Kidney (tissue), 13 donors: ENCODE measurements at regions not wholly inside any gene's neighbourhood (a gene's known extent, or its start where the extent isn't known, plus 50 kb on each side); places are given as distances from the start of the nearest gene placed in this dataset.

Source experiments
- DNase-seq, 5 donors: peaks; one replicate each; pipeline ENCODE4 v3.0.0-alpha.2; 2013 to 2020
- FAIRE-seq: peaks from 2 replicates; lab custom pipeline; 2012; peaks lifted over from hg19 to GRCh38; lab: Jason Lieb, UNC
- H3K27ac ChIP-seq, 2 donors: one replicate each; pipeline ENCODE4 v1.7.0; 2013; ENCODE audit warnings: low read depth in 2 of 2, low read length in 2 of 2, inconsistent platforms in 1 of 2
- H3K27me3 ChIP-seq: one replicate; pipeline ENCODE4 v1.7.1; 2013; ENCODE audit warnings: low read length, inconsistent platforms; ENCODE audit not compliant: control insufficient read depth, insufficient read depth
- H3K36me3 ChIP-seq, 3 donors: one replicate each; pipeline versions ENCODE4 v1.7.0 to v1.7.1; 2013; ENCODE audit warnings: low read length in 3 of 3, control low read depth in 1 of 3, inconsistent platforms in 1 of 3; ENCODE audit not compliant: insufficient read depth in 3 of 3, control insufficient read depth in 2 of 3
- H3K4me1 ChIP-seq, 3 donors: one replicate each; pipeline versions ENCODE4 v1.7.0 to v1.7.1; 2013; ENCODE audit warnings: low read length in 3 of 3, inconsistent platforms in 1 of 3, low read depth in 1 of 3; ENCODE audit not compliant: control insufficient read depth in 2 of 3, insufficient read depth in 2 of 3
- H3K4me3 ChIP-seq, 3 donors: one replicate each; pipeline versions ENCODE4 v1.7.0 to v1.8.1; 2013; ENCODE audit warnings: low read length in 3 of 3, control low read depth in 1 of 3, inconsistent platforms in 1 of 3
- H3K9ac ChIP-seq, 3 donors: one replicate each; pipeline versions ENCODE4 v1.7.0 to v1.7.1; 2013; ENCODE audit warnings: low read length in 3 of 3, control low read depth in 1 of 3, inconsistent platforms in 1 of 3
- H3K9me3 ChIP-seq, 3 donors: one replicate each; pipeline versions ENCODE4 v1.7.0 to v1.7.1; 2013; ENCODE audit warnings: low read length in 3 of 3, control low read depth in 1 of 3, inconsistent platforms in 1 of 3; ENCODE audit not compliant: control insufficient read depth in 2 of 3, insufficient read depth in 1 of 3
- intact Hi-C: fragments of 100-400 bp; cut with DNase I; formaldehyde crosslinking; loops from one replicate; pipeline ENCODE4 v1.11.1; 2022
- TF ChIP-seq, protein P1 (sequence below): IDR thresholded peaks from 3 replicates; pipeline ENCODE4 v1.5.1; 2012; ENCODE audit warnings: mild to moderate bottlenecking, moderate library complexity, borderline replicate concordance; ENCODE audit not compliant: insufficient read depth; ENCODE audit errors: extremely low read depth
- donor health status: control.
- donor health status: control.
- donor health status: control.
- donor health status: control.
- donor health status: control.
- donor health status: DM: yes; HTN: yes; CAD: no.
- donor health status: Normal renal cell carcinoma (clear cell type).

DNA sequence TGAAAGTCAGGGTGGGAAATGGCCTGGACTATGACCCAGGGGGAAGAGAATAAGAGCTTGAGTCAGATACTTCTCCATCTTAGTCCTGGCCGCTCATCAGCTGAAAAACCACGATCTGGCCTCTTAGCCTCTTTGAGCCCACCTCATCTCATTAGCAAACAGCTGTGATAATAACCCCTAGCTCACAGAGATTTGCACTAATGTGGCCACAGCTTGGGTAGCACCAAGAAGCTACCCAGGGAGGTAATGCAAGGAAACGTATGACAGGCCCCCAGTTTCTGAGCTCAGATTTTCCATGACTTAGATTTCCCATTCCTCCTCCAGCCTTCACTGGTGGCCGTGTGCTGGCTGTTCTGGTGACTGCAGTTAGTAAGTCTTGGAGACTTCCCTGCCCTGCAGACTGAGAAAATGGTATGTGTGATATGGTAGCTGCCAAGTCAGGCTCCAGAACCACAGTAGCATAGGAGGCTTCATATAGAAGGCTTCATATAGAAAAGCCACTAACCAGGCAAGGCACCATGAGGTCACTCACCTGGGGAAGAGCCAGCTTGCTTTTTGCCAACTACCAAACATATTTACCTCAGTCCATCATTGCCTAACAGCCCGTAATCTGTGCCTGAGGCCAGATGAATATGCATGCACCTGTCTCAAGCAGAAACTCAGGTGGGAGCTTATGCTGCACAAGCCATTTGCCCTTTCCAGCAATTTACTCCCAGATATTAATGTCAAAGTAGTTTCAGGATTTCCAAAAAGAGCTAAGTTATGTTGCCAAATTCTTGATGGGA lies 51.4 kb upstream of the GABRE start:
- H3K4me3 ChIP-seq = no peak overlapping the region
- no peaks in the 10 kb centered on the region for H3K9me3 ChIP-seq
- H3K4me1 ChIP-seq = no peaks in the 10 kb centered on the region
- no peak for FAIRE-seq
- no peaks in the 10 kb centered on the region for H3K36me3 ChIP-seq
- no peak overlapping the region for H3K9ac ChIP-seq
- no peak overlapping the region for H3K27ac ChIP-seq
- DNase-seq = no peak
- TF ChIP-seq, protein P1, sequence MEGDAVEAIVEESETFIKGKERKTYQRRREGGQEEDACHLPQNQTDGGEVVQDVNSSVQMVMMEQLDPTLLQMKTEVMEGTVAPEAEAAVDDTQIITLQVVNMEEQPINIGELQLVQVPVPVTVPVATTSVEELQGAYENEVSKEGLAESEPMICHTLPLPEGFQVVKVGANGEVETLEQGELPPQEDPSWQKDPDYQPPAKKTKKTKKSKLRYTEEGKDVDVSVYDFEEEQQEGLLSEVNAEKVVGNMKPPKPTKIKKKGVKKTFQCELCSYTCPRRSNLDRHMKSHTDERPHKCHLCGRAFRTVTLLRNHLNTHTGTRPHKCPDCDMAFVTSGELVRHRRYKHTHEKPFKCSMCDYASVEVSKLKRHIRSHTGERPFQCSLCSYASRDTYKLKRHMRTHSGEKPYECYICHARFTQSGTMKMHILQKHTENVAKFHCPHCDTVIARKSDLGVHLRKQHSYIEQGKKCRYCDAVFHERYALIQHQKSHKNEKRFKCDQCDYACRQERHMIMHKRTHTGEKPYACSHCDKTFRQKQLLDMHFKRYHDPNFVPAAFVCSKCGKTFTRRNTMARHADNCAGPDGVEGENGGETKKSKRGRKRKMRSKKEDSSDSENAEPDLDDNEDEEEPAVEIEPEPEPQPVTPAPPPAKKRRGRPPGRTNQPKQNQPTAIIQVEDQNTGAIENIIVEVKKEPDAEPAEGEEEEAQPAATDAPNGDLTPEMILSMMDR = no peak
- H3K27me3 ChIP-seq = no peaks in the 10 kb centered on the region
- intact Hi-C loops = no loop called here

DNA sequence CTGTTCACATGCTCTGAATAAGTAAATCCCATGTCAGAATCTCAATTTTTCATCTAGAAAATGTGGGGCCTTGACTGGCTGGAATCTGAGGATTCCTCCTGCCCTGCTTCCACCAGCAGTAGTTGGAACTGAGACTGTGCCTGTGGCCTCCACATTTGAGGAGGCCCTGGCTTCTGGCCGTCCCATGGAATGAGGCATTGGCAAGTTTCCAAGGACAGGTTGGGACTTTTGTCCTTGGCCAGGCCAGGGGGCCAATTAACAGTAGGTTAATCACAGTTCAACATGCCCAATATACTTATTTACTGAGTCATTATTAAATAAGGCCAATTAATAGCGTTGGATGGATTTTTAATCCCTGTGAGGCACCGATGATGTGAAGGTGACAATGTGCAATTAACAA lies 50.2 kb upstream of the GABRE start:
- intact Hi-C loops = no loop called here
- H3K27ac ChIP-seq = no peak overlapping the region

More for the DNA sequence above, 50.2 kb upstream of the GABRE start:
- FAIRE-seq (no peak), DNase-seq (no peak)
- TF ChIP-seq, protein P1 = no peak
- Histone ChIP-seq H3K27me3 (no peaks in the 10 kb centered on the region), H3K9me3 (no peaks in the 10 kb centered on the region), H3K4me1 (no peaks in the 10 kb centered on the region), H3K9ac (no peak overlapping the region), H3K36me3 (no peaks in the 10 kb centered on the region), H3K4me3 (no peak overlapping the region)
